NT2/D1 (cell line): ENCODE measurements at regions not wholly inside any gene's neighbourhood (a gene's known extent, or its start where the extent isn't known, plus 50 kb on each side); places are given as distances from the start of the nearest gene placed in this dataset.

Experiments
- DNase-seq: peaks from one replicate; pipeline ENCODE4 v3.0.0-alpha.2; 2011; ENCODE audit warnings: low read depth, low spot score
- H3K27me3 ChIP-seq: 2 replicates; pipeline ENCODE4 v1.6.0; 2011; ENCODE audit warnings: mild to moderate bottlenecking; ENCODE audit not compliant: insufficient read length, insufficient read depth
- H3K36me3 ChIP-seq: 2 replicates; pipeline ENCODE4 v1.6.1; 2011; ENCODE audit warnings: mild to moderate bottlenecking, low read length, mixed read lengths; ENCODE audit not compliant: insufficient read depth, insufficient read length
- H3K4me1 ChIP-seq: 2 replicates; pipeline ENCODE4 v1.5.1; 2011; ENCODE audit not compliant: insufficient read depth, insufficient read length
- H3K4me3 ChIP-seq: 2 replicates; pipeline ENCODE4 v1.5.1; 2011; ENCODE audit warnings: low read depth; ENCODE audit not compliant: insufficient read length
- H3K9ac ChIP-seq: 2 replicates; pipeline ENCODE4 v1.6.0; 2011; ENCODE audit warnings: low read depth; ENCODE audit not compliant: insufficient read length
- H3K9me3 ChIP-seq: 2 replicates; pipeline ENCODE4 v1.5.1; 2011; ENCODE audit warnings: mild to moderate bottlenecking, low read length; ENCODE audit not compliant: insufficient read depth
- SUZ12 ChIP-seq: IDR thresholded peaks from 2 replicates; pipeline ENCODE4 v1.6.1; 2011; ENCODE audit not compliant: insufficient read length, insufficient read depth; ENCODE audit errors: extremely low read depth
- YY1 ChIP-seq: IDR thresholded peaks from 2 replicates; pipeline ENCODE4 v1.6.1; 2011; ENCODE audit not compliant: insufficient read length, insufficient read depth
- ZNF274 ChIP-seq: IDR thresholded peaks from 2 replicates; pipeline ENCODE4 v1.6.1; 2011; ENCODE audit warnings: mild to moderate bottlenecking, low read depth, low read length

DNA sequence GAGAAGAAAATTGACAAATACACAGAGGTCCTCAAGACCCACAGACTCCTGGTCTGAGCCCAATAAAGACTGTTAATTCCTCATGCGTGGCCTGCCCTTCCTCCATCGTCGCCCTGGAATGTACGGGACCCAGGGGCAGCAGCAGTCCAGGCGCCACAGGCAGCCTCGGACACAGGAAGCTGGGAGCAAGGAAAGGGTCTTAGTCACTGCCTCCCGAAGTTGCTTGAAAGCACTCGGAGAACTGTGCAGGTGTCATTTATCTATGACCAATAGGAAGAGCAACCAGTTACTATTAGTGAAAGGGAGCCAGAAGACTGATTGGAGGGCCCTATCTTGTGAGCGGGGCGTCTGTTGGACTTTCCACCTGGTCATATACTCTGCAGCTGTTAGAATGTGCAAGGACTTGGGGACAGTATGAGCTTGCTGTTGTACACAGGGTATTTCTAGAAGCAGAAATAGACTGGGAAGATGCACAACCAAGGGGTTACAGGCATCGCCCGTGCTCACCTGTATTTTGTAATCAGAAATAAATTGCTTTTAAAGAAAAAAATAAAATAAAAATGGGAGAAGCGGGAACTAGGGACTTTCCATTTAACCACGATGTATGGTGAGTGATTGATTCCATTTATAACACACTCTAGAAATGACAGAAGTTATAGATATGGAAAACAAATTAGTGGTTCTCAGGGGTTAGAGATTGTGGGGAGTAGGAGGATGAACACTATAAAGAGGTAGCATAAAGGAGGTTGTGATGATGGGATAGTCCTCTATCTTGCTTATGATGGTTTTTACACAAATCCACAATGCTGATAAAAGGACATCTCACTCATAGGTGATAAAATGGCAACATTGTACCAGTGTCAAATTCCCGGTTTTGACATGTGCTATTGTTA lies 244.7 kb downstream of the MRPL39 start:
- DNase-seq: no peak

DNA sequence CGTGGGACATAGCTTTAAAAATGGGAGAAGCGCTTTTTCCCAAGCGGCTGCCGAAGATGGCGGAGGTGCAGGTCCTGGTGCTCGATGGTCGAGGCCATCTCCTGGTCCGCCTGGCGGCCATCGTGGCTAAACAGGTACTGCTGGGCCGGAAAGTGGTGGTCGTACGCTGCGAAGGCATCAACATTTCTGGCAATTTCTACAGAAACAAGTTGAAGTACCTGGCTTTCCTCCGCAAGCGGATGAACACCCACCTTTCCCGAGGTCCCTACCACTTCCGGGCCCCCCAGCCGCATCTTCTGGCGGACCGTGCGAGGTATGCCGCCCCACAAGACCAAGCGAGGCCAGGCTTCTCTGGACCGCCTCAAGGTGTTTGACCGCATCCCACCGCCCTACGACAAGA lies 245.5 kb downstream of the MRPL39 start:
- no peak for DNase-seq
- H3K9ac ChIP-seq: no peak overlapping the region
- TF ChIP-seq YY1: no peak
- TF ChIP-seq ZNF274: no peak
- TF ChIP-seq SUZ12: no peak
- no peaks in the 10 kb centered on the region for H3K36me3 ChIP-seq
- H3K4me3 ChIP-seq: no peak overlapping the region
- no peaks in the 10 kb centered on the region for H3K4me1 ChIP-seq
- no peaks in the 10 kb centered on the region for H3K27me3 ChIP-seq
- no peaks in the 10 kb centered on the region for H3K9me3 ChIP-seq

More for the DNA sequence above, 244.7 kb downstream of the MRPL39 start:
- Histone ChIP-seq H3K9me3 (no peaks in the 10 kb centered on the region), H3K4me3 (no peak overlapping the region), H3K36me3 (no peaks in the 10 kb centered on the region), H3K9ac (no peak overlapping the region), H3K27me3 (no peaks in the 10 kb centered on the region), H3K4me1 (no peaks in the 10 kb centered on the region)
- TF ChIP-seq YY1 (no peak), SUZ12 (no peak), ZNF274 (no peak)

DNA sequence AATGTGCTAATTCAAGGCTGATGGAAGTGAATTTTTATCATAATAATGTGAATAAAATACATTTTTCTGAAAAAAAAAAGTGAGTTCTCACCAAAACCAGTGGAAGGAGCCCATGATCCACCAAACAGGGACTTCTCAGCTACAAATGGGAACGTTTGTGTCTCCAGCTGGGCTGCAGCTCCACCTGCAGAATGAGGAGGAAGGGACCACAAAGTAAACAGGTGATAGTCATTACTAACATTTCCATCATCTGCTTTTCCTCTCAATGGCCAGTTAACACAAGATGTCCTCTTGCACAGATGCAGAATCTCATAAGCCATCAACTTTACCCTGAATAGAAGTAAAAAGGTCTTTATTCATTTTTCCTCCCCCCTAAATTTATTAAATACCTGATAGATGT lies 246.2 kb downstream of the MRPL39 start:
- Histone ChIP-seq H3K4me1 (no peaks in the 10 kb centered on the region), H3K4me3 (no peak overlapping the region), H3K27me3 (no peaks in the 10 kb centered on the region), H3K9ac (no peak overlapping the region), H3K36me3 (no peaks in the 10 kb centered on the region), H3K9me3 (no peaks in the 10 kb centered on the region)
- no peak for TF ChIP-seq SUZ12
- TF ChIP-seq ZNF274: no peak
- no peak for TF ChIP-seq YY1
- no peak for DNase-seq

DNA sequence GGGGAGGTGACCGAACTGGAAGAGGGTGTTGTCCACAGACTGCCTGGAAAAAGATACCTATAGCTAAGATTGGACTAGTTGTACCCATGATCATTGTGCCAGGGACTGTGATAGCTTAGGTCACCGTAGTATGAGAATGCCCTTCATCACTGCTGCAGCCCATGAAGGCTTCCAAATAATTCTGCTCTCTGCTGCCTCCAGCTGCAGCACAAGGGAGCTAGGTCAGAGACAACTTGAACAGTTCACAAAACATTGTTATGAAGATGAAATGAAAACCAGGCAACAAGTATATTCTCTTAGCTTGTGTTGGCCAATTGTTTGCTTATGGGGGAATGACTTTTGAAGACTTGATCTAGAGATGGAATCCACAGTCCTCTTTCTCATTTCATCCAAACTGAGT lies 246.7 kb downstream of the MRPL39 start:
- no peak overlapping the region for H3K4me3 ChIP-seq
- no peaks in the 10 kb centered on the region for H3K36me3 ChIP-seq
- H3K4me1 ChIP-seq: no peaks in the 10 kb centered on the region
- no peaks in the 10 kb centered on the region for H3K27me3 ChIP-seq
- DNase-seq: no peak
- H3K9me3 ChIP-seq: no peaks in the 10 kb centered on the region
- no peak overlapping the region for H3K9ac ChIP-seq
- TF ChIP-seq ZNF274: no peak
- no peak for TF ChIP-seq SUZ12
- no peak for TF ChIP-seq YY1

DNA sequence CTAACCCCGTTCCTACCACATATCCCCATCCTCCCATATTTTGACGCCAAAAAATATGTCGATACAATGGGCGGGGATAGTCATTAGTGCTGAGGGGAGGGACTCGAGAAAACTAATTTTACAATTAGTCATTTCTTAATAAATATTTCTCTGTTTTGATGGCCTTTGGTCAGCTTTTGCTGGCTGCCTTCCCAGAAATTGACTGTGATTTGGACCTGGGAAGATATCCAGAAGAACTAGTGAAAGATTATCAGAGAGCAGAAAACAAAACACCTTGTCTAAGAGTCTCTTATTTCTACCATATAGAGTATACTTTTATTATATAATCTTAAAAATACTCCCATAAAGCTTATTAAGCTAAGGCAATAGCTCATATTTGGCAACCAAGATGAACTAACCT lies 247.6 kb downstream of the MRPL39 start:
- H3K27me3 ChIP-seq: no peaks in the 10 kb centered on the region
- H3K9ac ChIP-seq: no peak overlapping the region
- TF ChIP-seq YY1 (no peak), SUZ12 (no peak), ZNF274 (no peak)
- H3K9me3 ChIP-seq: no peaks in the 10 kb centered on the region
- DNase-seq: no peak
- no peaks in the 10 kb centered on the region for H3K36me3 ChIP-seq
- H3K4me3 ChIP-seq: no peak overlapping the region
- H3K4me1 ChIP-seq: no peaks in the 10 kb centered on the region

DNA sequence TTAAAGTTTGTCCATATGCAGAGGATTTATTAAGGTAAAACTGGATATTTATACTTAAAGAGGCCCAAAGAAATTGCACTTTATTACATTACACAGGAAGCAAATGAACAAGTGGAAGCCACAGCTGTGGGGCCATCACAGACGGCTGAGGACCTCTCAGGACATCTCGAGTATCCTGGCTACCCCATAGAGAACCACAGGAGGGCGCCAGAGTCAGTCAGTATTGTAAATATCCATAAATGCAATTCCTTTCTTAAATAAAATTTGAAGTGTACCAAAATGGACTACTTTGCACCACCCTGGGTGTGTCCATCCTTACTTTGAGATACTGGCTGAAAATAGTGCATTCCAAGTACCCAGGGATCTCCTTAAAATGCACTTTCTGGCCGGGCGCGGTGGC lies 257.2 kb downstream of the MRPL39 start:
- peak; percentile 54 for DNase-seq
- TF ChIP-seq YY1 (no peak), SUZ12 (no peak)
- Histone ChIP-seq H3K9ac (no peak overlapping the region), H3K4me1 (no peaks in the 10 kb centered on the region), H3K9me3 (no peaks in the 10 kb centered on the region), H3K4me3 (no peak overlapping the region), H3K36me3 (no peaks in the 10 kb centered on the region), H3K27me3 (no peaks in the 10 kb centered on the region)

DNA sequence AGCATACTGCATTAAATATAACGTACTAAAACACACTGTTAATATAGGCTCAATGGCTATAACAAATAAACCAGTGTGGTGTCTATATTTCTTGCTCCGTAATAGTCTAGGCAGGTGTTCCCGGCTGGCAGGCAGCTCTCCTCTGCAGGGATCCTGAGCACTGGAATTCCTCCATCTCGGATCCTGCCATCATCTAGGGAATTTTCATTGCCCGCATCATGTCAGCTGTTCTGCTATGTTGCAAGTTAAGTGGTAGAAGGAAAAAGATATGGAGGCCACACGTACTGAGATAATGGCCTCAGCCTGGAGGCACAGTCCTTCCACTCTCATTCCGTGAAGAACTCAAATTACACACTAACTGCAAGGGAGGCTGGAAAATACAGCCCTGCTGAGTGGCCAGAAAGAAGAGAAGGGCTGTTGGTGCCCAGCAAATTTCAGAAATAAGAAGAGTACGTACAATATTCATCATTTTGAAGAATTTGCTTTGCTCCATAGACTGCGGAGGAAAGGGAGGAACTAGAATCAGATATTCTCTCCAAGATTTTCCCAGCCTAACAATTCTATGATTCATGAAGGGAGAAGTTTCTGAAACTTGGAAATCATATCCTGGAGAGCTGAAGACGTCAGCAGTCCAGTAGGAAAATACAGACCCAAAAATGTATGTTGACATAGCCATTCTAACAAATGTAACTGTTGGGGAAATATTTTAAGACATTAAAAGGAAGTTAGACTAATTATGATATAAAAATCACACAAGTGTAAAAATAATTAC lies 263.3 kb downstream of the MRPL39 start:
- TF ChIP-seq YY1 (no peak), SUZ12 (no peak), ZNF274 (no peak)
- Histone ChIP-seq H3K9me3 (no peaks in the 10 kb centered on the region), H3K4me1 (no peaks in the 10 kb centered on the region), H3K4me3 (no peak overlapping the region), H3K9ac (no peak overlapping the region), H3K27me3 (no peaks in the 10 kb centered on the region), H3K36me3 (no peaks in the 10 kb centered on the region)
- DNase-seq: no peak

DNA sequence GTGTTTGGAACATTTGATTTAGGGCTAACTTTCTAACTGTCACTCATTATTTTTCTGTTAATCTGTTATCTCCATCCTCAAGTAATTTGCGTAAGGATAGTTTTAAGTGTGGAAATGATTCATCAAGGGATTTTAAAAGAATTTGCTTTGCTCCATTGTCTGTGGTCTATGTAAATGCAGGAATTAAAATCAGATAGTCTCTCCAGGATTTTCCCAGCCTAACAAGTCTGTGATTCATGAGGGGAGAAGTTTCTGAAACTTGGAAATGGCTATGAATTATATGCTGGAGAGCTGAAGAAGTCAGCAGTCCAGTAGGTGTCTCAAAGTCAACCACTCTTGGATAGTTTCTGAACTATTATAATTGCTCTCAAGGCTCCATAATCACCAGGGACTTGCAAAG lies 264.5 kb downstream of the MRPL39 start:
- Histone ChIP-seq H3K4me3 (no peak overlapping the region), H3K36me3 (no peaks in the 10 kb centered on the region), H3K9me3 (no peaks in the 10 kb centered on the region), H3K27me3 (no peaks in the 10 kb centered on the region), H3K9ac (no peak overlapping the region), H3K4me1 (no peaks in the 10 kb centered on the region)
- TF ChIP-seq ZNF274 (no peak), YY1 (no peak), SUZ12 (no peak)
- DNase-seq: no peak
